Astrocyte (in vitro differentiated cells and primary cell): ENCODE measurements at regions not wholly inside any gene's neighbourhood (a gene's known extent, or its start where the extent isn't known, plus 50 kb on each side); places are given as distances from the start of the nearest gene placed in this dataset.

Experiments
- DNase-seq: peaks from one replicate; pipeline ENCODE4 v3.0.0-alpha.2; 2010; ENCODE audit warnings: low read depth
- FAIRE-seq: peaks from 2 replicates; lab custom pipeline; 2011; peaks lifted over from hg19 to GRCh38; lab: Jason Lieb, UNC
- H2AFZ ChIP-seq: 2 replicates; pipeline ENCODE4 v1.6.0; 2012; ENCODE audit warnings: low read depth, low read length, inconsistent platforms
- H3K27ac ChIP-seq: 2 replicates; pipeline ENCODE4 v1.5.1; 2011; ENCODE audit warnings: low read depth, low read length, inconsistent platforms
- H3K27me3 ChIP-seq: 2 replicates; pipeline ENCODE4 v1.6.0; 2011; ENCODE audit warnings: low read length, inconsistent platforms; ENCODE audit not compliant: insufficient read depth
- H3K36me3 ChIP-seq: 2 replicates; pipeline ENCODE4 v1.5.1; 2011; ENCODE audit warnings: low read length, inconsistent platforms; ENCODE audit not compliant: insufficient read depth
- H3K4me1 ChIP-seq: 2 replicates; pipeline ENCODE4 v1.5.1; 2011; ENCODE audit warnings: low read length, inconsistent platforms; ENCODE audit not compliant: insufficient read depth
- H3K4me2 ChIP-seq: 2 replicates; pipeline ENCODE4 v1.6.0; 2012; ENCODE audit warnings: low read length, inconsistent platforms
- H3K4me3 ChIP-seq: 2 replicates; pipeline ENCODE4 v1.5.1; 2011; ENCODE audit warnings: low read depth, mild to moderate bottlenecking, low read length, inconsistent platforms; ENCODE audit not compliant: insufficient read depth
- H3K79me2 ChIP-seq: 2 replicates; pipeline ENCODE4 v1.6.0; 2012; ENCODE audit warnings: mild to moderate bottlenecking, low read length, inconsistent platforms; ENCODE audit not compliant: insufficient read depth
- H3K9ac ChIP-seq: 2 replicates; pipeline ENCODE4 v1.6.0; 2012; ENCODE audit warnings: mild to moderate bottlenecking, low read length, inconsistent platforms
- H3K9me3 ChIP-seq: 2 replicates; pipeline ENCODE4 v1.5.1; 2012; ENCODE audit warnings: low read depth, mild to moderate bottlenecking, low read length, inconsistent platforms; ENCODE audit not compliant: insufficient read depth
- H4K20me1 ChIP-seq: 2 replicates; pipeline ENCODE4 v1.6.0; 2012; ENCODE audit warnings: low read length, inconsistent platforms; ENCODE audit not compliant: insufficient read depth
- H3K27ac Mint-ChIP-seq: one replicate; pipeline ENCODE4 v1.8.0; 2021; ENCODE audit warnings: mild to moderate bottlenecking, mixed read lengths; ENCODE audit not compliant: unreplicated experiment
- H3K27me3 Mint-ChIP-seq: one replicate; pipeline ENCODE4 v1.8.0; 2021; ENCODE audit warnings: low read depth, mixed read lengths; ENCODE audit not compliant: unreplicated experiment
- H3K36me3 Mint-ChIP-seq: one replicate; pipeline ENCODE4 v1.8.0; 2021; ENCODE audit warnings: low read depth, mixed read lengths; ENCODE audit not compliant: unreplicated experiment
- H3K4me1 Mint-ChIP-seq: one replicate; pipeline ENCODE4 v1.8.0; 2021; ENCODE audit warnings: low read depth, mixed read lengths; ENCODE audit not compliant: unreplicated experiment
- H3K4me3 Mint-ChIP-seq: one replicate; pipeline ENCODE4 v1.8.0; 2021; ENCODE audit warnings: mild to moderate bottlenecking, moderate library complexity, mixed read lengths; ENCODE audit not compliant: unreplicated experiment
- H3K9me3 Mint-ChIP-seq: one replicate; pipeline ENCODE4 v1.8.0; 2021; ENCODE audit warnings: mild to moderate bottlenecking, mixed read lengths; ENCODE audit not compliant: unreplicated experiment
- CTCF ChIP-seq: IDR thresholded peaks from 2 replicates; pipeline ENCODE4 v1.5.1; 2011; ENCODE audit warnings: low read depth, mild to moderate bottlenecking, inconsistent platforms, low read length, moderate library complexity; ENCODE audit not compliant: insufficient read depth
- EZH2 ChIP-seq: IDR thresholded peaks from 2 replicates; pipeline ENCODE4 v1.6.1; 2012; ENCODE audit warnings: mild to moderate bottlenecking, low read length, inconsistent platforms; ENCODE audit not compliant: insufficient read depth

GRCh38 chr4:128590773-128591172, 218.7 kb upstream of the JADE1 start:
- H3K36me3 ChIP-seq, result no peaks in the 10 kb centered on the region
- no peaks in the 10 kb centered on the region for H4K20me1 ChIP-seq
- no peaks in the 10 kb centered on the region for H3K79me2 ChIP-seq
- no peak overlapping the region for H3K4me3 Mint-ChIP-seq
- peaks cover 4% of the 10 kb centered on the region for H3K4me1 ChIP-seq
- no peaks in the 10 kb centered on the region for H3K27me3 ChIP-seq
- DNase-seq (no peak), FAIRE-seq (no peak)
- no peaks in the 10 kb centered on the region for H3K9me3 ChIP-seq
- H3K27ac ChIP-seq, result no peak overlapping the region
- no peak overlapping the region for H3K4me3 ChIP-seq
- H3K4me1 Mint-ChIP-seq, result no peaks in the 10 kb centered on the region
- H3K4me2 ChIP-seq, result no peak overlapping the region
- H3K9me3 Mint-ChIP-seq, result peaks cover 14% of the 10 kb centered on the region
- peaks cover 3% of the 10 kb centered on the region for H3K27me3 Mint-ChIP-seq
- TF ChIP-seq EZH2, result no peak
- TF ChIP-seq CTCF, result no peak
- no peak overlapping the region for H3K9ac ChIP-seq
- no peak overlapping the region for H3K27ac Mint-ChIP-seq
- no peak overlapping the region for H2AFZ ChIP-seq
- H3K36me3 Mint-ChIP-seq, result peaks cover 7% of the 10 kb centered on the region

- FAIRE-seq (no peak), DNase-seq (no peak)
- Mint-ChIP-seq H3K4me1 (no peaks in the 10 kb centered on the region), H3K9me3 (peaks cover 14% of the 10 kb centered on the region), H3K36me3 (peaks cover 7% of the 10 kb centered on the region), H3K27me3 (peaks cover 3% of the 10 kb centered on the region), H3K27ac (no peak overlapping the region), H3K4me3 (no peak overlapping the region)
- no peak overlapping the region for H3K4me2 ChIP-seq
- H4K20me1 ChIP-seq, result no peaks in the 10 kb centered on the region
- H3K9me3 ChIP-seq, result no peaks in the 10 kb centered on the region
- no peaks in the 10 kb centered on the region for H3K79me2 ChIP-seq
- no peak overlapping the region for H3K27ac ChIP-seq
- no peaks in the 10 kb centered on the region for H3K36me3 ChIP-seq
- H3K4me3 ChIP-seq, result no peak overlapping the region
- H2AFZ ChIP-seq, result no peak overlapping the region
- H3K9ac ChIP-seq, result no peak overlapping the region
- no peaks in the 10 kb centered on the region for H3K27me3 ChIP-seq
- H3K4me1 ChIP-seq, result peaks cover 4% of the 10 kb centered on the region
- TF ChIP-seq CTCF, result no peak
- TF ChIP-seq EZH2, result no peak
Measured at GRCh38 chr4:128590034-128590740, 219.3 kb upstream of the JADE1 start.

GRCh38 chr4:128589384-128589965, 220.0 kb upstream of the JADE1 start:
- FAIRE-seq (no peak), DNase-seq (no peak)
- Mint-ChIP-seq H3K27ac (no peak overlapping the region), H3K27me3 (peaks cover 3% of the 10 kb centered on the region), H3K36me3 (peaks cover 4% of the 10 kb centered on the region), H3K4me1 (no peaks in the 10 kb centered on the region), H3K4me3 (no peak overlapping the region), H3K9me3 (peaks cover 11% of the 10 kb centered on the region)
- H4K20me1 ChIP-seq, result no peaks in the 10 kb centered on the region
- H3K9me3 ChIP-seq, result no peaks in the 10 kb centered on the region
- H3K36me3 ChIP-seq, result no peaks in the 10 kb centered on the region
- H2AFZ ChIP-seq, result no peak overlapping the region
- TF ChIP-seq EZH2 (no peak), CTCF (no peak)
- no peak overlapping the region for H3K4me3 ChIP-seq
- H3K4me1 ChIP-seq, result peaks cover 4% of the 10 kb centered on the region
- no peak overlapping the region for H3K9ac ChIP-seq
- H3K4me2 ChIP-seq, result no peak overlapping the region
- H3K27ac ChIP-seq, result no peak overlapping the region
- H3K27me3 ChIP-seq, result no peaks in the 10 kb centered on the region
- no peaks in the 10 kb centered on the region for H3K79me2 ChIP-seq
